ENCODE measurements at regions not wholly inside any gene's neighbourhood (a gene's known extent, or its start where the extent isn't known, plus 50 kb on each side); places are given as distances from the start of the nearest gene placed in this dataset.

DNA sequence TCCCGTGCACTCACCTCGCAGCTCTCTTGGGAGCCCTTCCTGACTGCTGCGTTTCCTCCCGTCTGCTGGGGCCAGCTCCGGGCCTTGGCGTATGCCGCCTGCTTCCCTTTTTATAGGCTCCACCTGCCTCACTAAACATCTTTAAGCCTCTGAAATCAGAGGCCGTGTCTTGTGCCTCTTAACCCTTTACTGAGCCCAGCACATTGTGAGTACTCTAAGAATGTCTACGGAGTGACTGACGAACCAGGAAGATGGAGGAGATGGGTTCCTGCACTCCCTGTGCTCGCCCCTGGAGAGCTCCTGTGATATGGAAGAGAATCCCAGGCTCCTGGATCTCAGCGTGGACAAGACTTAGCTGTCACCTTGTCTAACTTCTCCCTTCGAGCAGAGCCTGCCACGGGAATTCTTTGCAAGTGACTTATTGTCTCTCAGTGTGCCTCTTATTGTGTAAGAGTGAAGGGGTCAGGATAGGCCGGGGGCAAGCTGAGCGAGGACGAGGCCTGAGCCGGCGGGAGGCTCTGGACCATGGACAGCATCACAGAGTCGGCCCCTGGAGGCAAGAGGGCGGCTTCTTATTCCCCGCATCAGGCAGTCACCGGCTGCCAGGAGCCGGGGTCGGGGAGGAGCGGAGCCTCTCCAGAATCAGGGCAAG is 70.9 kb upstream of the CCDC167 start:
- Histone ChIP-seq H3K4me1 (ENCODE audit: low read length) (no peaks in the 10 kb centered on the region), H3K9me3 (replicated peaks; ENCODE audit: insufficient read depth, low read length) (no peaks in the 10 kb centered on the region), H2AFZ (ENCODE audit: low read length) (no peak overlapping the region), H3K4me3 (ENCODE audit: low read length) (no peak overlapping the region), H4K20me1 (ENCODE audit: insufficient read depth, low read length) (no peaks in the 10 kb centered on the region), H3K9ac (ENCODE audit: low read length) (no peak overlapping the region), H3K9me2 (replicated peaks; ENCODE audit: insufficient read depth, low read length) (no peaks in the 10 kb centered on the region), H3K27me3 (replicated peaks; ENCODE audit: insufficient read depth, low read length) (no peaks in the 10 kb centered on the region), H3K27ac (ENCODE audit: low read length) (no peak overlapping the region), H3K36me3 (replicated peaks; ENCODE audit: insufficient read depth, low read length) (no peaks in the 10 kb centered on the region), H3K4me2 (ENCODE audit: low read depth, low read length) (no peak overlapping the region), H3K79me2 (ENCODE audit: low read length) (no peaks in the 10 kb centered on the region), H3F3A (ENCODE audit: insufficient read depth, low read length) (no peaks in the 10 kb centered on the region)
- no peak for DNase-seq
- TF ChIP-seq EZH2 (optimal IDR thresholded peaks at IDR 0.05; ENCODE audit: low read depth, low read length), result no peak
- TF ChIP-seq, protein P1, sequence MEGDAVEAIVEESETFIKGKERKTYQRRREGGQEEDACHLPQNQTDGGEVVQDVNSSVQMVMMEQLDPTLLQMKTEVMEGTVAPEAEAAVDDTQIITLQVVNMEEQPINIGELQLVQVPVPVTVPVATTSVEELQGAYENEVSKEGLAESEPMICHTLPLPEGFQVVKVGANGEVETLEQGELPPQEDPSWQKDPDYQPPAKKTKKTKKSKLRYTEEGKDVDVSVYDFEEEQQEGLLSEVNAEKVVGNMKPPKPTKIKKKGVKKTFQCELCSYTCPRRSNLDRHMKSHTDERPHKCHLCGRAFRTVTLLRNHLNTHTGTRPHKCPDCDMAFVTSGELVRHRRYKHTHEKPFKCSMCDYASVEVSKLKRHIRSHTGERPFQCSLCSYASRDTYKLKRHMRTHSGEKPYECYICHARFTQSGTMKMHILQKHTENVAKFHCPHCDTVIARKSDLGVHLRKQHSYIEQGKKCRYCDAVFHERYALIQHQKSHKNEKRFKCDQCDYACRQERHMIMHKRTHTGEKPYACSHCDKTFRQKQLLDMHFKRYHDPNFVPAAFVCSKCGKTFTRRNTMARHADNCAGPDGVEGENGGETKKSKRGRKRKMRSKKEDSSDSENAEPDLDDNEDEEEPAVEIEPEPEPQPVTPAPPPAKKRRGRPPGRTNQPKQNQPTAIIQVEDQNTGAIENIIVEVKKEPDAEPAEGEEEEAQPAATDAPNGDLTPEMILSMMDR (IDR thresholded peaks at IDR 0.05; ENCODE audit: low read length), result no peak
- TF ChIP-seq EZH2phosphoT487 (IDR thresholded peaks at IDR 0.05; ENCODE audit: low read length), result no peak

DNA sequence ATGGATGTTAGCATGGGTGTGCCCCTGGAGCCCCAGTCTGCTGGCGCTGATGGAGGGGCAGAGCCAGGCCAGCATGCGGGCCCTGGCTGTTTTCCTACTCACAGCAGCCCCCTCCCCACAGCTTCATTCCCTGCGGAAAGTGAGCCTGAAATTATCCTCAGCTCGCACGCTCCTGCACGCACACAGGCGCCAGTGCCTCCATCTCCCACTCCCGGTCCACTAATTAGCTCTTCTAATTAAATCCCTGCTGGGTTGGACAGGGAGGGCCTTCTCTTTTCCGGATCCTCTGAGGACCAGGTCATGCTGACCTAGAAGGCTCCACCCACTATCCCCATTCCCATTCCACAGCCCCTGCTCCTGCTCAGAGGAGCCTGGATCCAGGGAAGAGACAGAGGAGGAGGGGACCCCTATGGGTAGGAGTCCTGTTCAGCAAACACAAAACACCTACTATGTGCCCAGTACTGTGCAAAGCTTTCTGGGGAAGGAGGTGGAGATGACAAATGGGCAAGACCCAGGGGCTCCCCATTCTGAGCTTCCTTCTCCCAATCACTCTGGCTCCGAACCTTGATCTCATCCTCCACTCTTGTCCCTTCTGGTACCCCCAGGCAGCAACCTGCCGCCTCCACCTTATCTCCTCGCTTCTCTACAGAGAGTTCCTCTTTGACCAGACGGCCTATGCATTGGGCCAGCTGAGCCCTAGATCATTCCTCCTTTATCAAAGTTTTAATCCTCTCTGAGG is 70.2 kb upstream of the CCDC167 start:
- H3K27me3 ChIP-seq (replicated peaks; ENCODE audit: insufficient read depth, low read length), result no peaks in the 10 kb centered on the region
- no peak overlapping the region for H3K4me2 ChIP-seq (ENCODE audit: low read depth, low read length)
- H3K36me3 ChIP-seq (replicated peaks; ENCODE audit: insufficient read depth, low read length), result no peaks in the 10 kb centered on the region
- H3K27ac ChIP-seq (ENCODE audit: low read length), result no peak overlapping the region
- H3K79me2 ChIP-seq (ENCODE audit: low read length), result no peaks in the 10 kb centered on the region
- TF ChIP-seq EZH2phosphoT487 (IDR thresholded peaks at IDR 0.05; ENCODE audit: low read length), result no peak
- TF ChIP-seq, protein P1 (IDR thresholded peaks at IDR 0.05; ENCODE audit: low read length), result no peak
- no peak for TF ChIP-seq EZH2 (optimal IDR thresholded peaks at IDR 0.05; ENCODE audit: low read depth, low read length)
- H3K4me3 ChIP-seq (ENCODE audit: low read length), result no peak overlapping the region
- H3K9me3 ChIP-seq (replicated peaks; ENCODE audit: insufficient read depth, low read length), result no peaks in the 10 kb centered on the region
- H3K4me1 ChIP-seq (ENCODE audit: low read length), result no peaks in the 10 kb centered on the region
- no peaks in the 10 kb centered on the region for H3F3A ChIP-seq (ENCODE audit: insufficient read depth, low read length)
- no peak overlapping the region for H3K9ac ChIP-seq (ENCODE audit: low read length)
- H3K9me2 ChIP-seq (replicated peaks; ENCODE audit: insufficient read depth, low read length), result no peaks in the 10 kb centered on the region
- DNase-seq, result no peak
- no peak overlapping the region for H2AFZ ChIP-seq (ENCODE audit: low read length)
- H4K20me1 ChIP-seq (ENCODE audit: insufficient read depth, low read length), result no peaks in the 10 kb centered on the region

DNA sequence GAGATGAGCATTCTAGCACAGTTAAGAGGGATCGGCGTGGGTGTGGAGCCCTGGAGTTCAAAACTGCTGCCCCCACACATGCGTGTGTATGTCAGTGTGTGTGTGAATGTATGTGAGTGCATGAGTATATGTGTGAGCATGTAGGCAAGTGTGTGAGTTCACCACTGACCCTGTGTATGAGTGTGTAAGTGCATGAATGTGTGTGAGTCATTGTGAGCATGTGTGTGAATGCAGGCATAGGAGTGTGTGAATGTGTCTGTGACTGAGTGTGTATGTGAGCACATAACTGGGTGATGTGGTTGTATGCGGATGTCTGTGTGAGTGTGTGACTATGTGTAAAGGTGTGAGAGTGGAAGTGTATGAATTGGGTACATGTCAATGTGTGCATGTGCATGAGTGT is 69.6 kb upstream of the CCDC167 start:
- no peak overlapping the region for H3K27ac ChIP-seq (ENCODE audit: low read length)
- H2AFZ ChIP-seq (ENCODE audit: low read length), result no peak overlapping the region
- no peaks in the 10 kb centered on the region for H3K9me2 ChIP-seq (replicated peaks; ENCODE audit: insufficient read depth, low read length)
- DNase-seq, result no peak
- H3K79me2 ChIP-seq (ENCODE audit: low read length), result no peaks in the 10 kb centered on the region
- H3K4me2 ChIP-seq (ENCODE audit: low read depth, low read length), result no peak overlapping the region
- H3K4me1 ChIP-seq (ENCODE audit: low read length), result no peaks in the 10 kb centered on the region
- no peak overlapping the region for H3K9ac ChIP-seq (ENCODE audit: low read length)
- H3K27me3 ChIP-seq (replicated peaks; ENCODE audit: insufficient read depth, low read length), result no peaks in the 10 kb centered on the region
- no peak for TF ChIP-seq EZH2phosphoT487 (IDR thresholded peaks at IDR 0.05; ENCODE audit: low read length)
- TF ChIP-seq EZH2 (optimal IDR thresholded peaks at IDR 0.05; ENCODE audit: low read depth, low read length), result no peak
- TF ChIP-seq, protein P1 (IDR thresholded peaks at IDR 0.05; ENCODE audit: low read length), result no peak
- H3K36me3 ChIP-seq (replicated peaks; ENCODE audit: insufficient read depth, low read length), result no peaks in the 10 kb centered on the region
- no peaks in the 10 kb centered on the region for H4K20me1 ChIP-seq (ENCODE audit: insufficient read depth, low read length)
- H3F3A ChIP-seq (ENCODE audit: insufficient read depth, low read length), result no peaks in the 10 kb centered on the region
- no peaks in the 10 kb centered on the region for H3K9me3 ChIP-seq (replicated peaks; ENCODE audit: insufficient read depth, low read length)
- H3K4me3 ChIP-seq (ENCODE audit: low read length), result no peak overlapping the region
